ENCODE measurements at regions not wholly inside any gene's neighbourhood (a gene's known extent, or its start where the extent isn't known, plus 50 kb on each side); places are given as distances from the start of the nearest gene placed in this dataset.

DNA sequence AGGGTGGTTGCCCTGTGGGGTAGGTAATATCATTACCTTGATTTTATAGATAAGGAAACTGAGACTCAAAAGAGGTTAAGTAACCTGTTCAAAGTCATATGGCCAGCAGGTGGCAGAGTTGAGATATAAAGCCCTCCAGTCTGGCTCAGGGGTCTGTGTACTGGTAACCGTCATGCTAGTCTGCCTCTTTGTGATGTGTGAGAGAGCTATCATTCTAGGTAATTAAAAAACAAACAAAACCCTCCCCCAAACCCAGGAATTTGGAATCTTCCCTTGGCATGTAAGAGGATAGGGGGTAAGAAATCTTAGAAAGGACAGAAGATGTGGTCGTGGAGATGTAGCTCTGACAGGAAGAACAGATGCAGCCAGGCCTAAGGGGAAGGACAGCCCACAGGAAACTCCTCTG is 206.0 kb downstream of the CDC5L start:
- no peak overlapping the region for H3K4me3 ChIP-seq (ENCODE audit: control insufficient read depth, low read depth, low read length)
- TF ChIP-seq, protein P1, sequence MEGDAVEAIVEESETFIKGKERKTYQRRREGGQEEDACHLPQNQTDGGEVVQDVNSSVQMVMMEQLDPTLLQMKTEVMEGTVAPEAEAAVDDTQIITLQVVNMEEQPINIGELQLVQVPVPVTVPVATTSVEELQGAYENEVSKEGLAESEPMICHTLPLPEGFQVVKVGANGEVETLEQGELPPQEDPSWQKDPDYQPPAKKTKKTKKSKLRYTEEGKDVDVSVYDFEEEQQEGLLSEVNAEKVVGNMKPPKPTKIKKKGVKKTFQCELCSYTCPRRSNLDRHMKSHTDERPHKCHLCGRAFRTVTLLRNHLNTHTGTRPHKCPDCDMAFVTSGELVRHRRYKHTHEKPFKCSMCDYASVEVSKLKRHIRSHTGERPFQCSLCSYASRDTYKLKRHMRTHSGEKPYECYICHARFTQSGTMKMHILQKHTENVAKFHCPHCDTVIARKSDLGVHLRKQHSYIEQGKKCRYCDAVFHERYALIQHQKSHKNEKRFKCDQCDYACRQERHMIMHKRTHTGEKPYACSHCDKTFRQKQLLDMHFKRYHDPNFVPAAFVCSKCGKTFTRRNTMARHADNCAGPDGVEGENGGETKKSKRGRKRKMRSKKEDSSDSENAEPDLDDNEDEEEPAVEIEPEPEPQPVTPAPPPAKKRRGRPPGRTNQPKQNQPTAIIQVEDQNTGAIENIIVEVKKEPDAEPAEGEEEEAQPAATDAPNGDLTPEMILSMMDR (IDR thresholded peaks at IDR 0.05; ENCODE audit: control insufficient read depth, insufficient read depth, low read depth, low read length, missing control alignments), result peak; percentile 55
- DNase-seq (ENCODE audit: low read depth), result no peak

DNA sequence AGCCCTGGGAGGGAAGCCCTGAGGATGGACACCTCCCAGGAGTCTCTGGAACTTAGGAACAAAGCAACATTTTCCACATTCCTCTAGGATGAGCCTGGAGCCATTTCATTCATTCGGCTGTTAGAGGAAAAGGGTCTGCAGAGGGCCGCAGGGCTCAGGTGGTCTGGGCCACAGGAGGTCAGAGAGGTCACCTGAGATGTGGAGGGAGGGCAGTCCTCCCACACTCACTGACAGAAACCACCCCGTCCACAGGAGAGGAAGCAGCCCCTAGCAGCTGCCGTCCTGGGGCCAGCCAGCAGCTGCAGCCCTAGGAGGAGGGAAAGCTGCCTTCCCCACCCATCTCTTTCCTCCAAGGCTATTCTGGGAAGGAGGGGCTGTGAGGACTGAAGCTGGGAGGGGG is 207.0 kb downstream of the CDC5L start:
- H3K4me3 ChIP-seq (ENCODE audit: control insufficient read depth, low read depth, low read length), result no peak overlapping the region
- no peak for DNase-seq (ENCODE audit: low read depth)
- TF ChIP-seq, protein P1 (IDR thresholded peaks at IDR 0.05; ENCODE audit: control insufficient read depth, insufficient read depth, low read depth, low read length, missing control alignments), result no peak

DNA sequence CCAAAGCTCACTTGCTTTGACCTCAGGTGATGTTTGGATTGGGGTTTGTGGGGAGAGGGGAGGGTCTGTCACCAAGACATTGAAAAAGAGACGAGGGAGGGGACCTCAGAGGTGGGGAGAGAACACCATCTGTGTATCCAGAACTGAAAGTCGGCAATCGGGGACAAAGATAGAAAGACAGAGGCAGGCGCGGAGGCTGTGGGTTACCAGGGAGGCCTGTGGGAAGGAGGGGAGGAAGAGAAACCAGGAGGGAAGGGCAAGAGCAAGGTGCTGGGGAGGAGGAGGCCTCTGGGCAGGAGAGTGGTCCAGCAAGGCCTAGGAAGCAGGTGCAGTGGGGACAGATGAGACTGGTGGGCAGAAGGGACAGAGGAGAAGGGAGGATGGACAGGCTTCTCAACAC is 211.2 kb downstream of the CDC5L start:
- TF ChIP-seq, protein P1 (IDR thresholded peaks at IDR 0.05; ENCODE audit: control insufficient read depth, insufficient read depth, low read depth, low read length, missing control alignments), result no peak
- no peak overlapping the region for H3K4me3 ChIP-seq (ENCODE audit: control insufficient read depth, low read depth, low read length)
- DNase-seq (ENCODE audit: low read depth), result no peak

DNA sequence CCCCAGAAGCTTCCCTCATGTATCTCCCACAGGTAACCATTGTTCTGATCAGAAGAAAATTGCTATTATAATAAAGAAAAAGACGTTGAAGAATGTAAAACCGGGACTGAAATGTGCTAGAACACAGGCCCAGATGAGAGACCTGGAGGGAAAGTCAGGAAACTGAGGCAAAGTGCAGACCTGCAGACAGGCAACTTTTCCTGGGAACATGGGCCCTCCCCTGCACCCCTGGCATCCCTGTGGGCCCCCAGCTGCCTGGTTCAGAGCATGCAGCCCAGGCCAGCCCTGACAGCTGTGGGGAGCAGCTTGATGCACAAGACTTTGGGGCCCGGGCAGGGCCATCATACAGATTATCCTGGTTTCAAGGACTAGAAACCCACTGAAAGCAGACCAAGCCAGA is 212.2 kb downstream of the CDC5L start:
- H3K4me3 ChIP-seq (ENCODE audit: control insufficient read depth, low read depth, low read length), result no peak overlapping the region
- TF ChIP-seq, protein P1 (IDR thresholded peaks at IDR 0.05; ENCODE audit: control insufficient read depth, insufficient read depth, low read depth, low read length, missing control alignments), result no peak
- no peak for DNase-seq (ENCODE audit: low read depth)

DNA sequence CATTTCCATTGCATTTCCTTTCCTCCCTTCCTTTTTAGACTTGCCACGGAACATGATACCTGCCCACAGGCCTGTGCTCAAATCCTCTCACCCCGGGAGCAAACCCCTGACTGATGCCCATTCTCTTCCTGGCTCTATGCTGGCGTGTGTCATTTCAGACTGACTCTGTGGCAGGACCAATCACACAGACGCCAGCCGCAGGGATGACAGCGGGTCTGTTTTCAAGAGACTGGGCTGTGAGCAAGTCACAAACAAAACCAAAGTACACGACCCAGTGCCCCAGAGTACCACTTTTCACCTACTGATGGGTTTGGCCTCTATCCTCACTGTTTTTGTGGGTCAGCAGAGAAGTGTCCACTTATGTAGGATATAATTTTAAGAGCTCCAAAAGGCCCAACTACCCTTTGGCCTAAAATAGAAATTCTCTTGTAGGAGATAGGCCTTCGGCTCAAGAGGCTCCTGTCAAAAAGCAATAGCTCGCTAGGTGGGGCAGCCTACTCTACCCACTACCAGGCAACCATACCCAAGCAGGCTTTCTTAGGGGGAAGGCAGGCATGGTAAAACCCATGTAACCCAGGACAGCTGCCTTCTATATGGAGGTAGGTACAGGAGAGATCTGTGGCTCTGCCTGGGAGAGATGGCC is 215.7 kb downstream of the CDC5L start:
- TF ChIP-seq, protein P1 (IDR thresholded peaks at IDR 0.05; ENCODE audit: control insufficient read depth, insufficient read depth, low read depth, low read length, missing control alignments), result no peak
- no peak for DNase-seq (ENCODE audit: low read depth)
- no peak overlapping the region for H3K4me3 ChIP-seq (ENCODE audit: control insufficient read depth, low read depth, low read length)

DNA sequence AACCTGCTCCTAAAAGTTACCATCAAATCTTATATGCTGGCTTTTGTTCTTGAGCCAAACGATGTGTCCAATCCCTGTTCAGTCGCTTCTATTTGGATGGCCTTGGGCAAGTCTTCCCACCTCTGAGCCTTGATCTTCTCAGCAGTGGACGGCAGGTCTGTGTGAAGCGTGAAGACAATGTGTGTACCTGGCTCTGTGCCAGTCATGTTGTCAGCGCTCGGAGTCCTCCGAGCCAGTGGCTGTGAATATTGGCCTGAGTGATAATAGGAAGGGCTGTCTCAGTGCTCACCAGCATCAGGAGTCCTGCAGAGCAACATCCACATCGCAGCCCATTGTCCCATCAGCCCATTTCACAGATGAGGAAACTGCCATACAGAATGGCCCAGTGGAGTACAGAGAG is 219.0 kb downstream of the CDC5L start:
- TF ChIP-seq, protein P1 (IDR thresholded peaks at IDR 0.05; ENCODE audit: control insufficient read depth, insufficient read depth, low read depth, low read length, missing control alignments), result no peak

More for the DNA sequence above, 219.0 kb downstream of the CDC5L start:
- DNase-seq (ENCODE audit: low read depth), result no peak
- no peak overlapping the region for H3K4me3 ChIP-seq (ENCODE audit: control insufficient read depth, low read depth, low read length)

Data from AG09309 (cell line).